Fibroblast of mammary gland (primary cell): ENCODE measurements at regions not wholly inside any gene's neighbourhood (a gene's known extent, or its start where the extent isn't known, plus 50 kb on each side); places are given as distances from the start of the nearest gene placed in this dataset.

Experiments
- DNase-seq: peaks from one replicate; pipeline ENCODE4 v3.0.0-alpha.2; 2010; ENCODE audit warnings: low read depth
- H3K4me3 ChIP-seq: 2 replicates; pipeline ENCODE4 v1.5.1; 2011; ENCODE audit warnings: low read depth, mild to moderate bottlenecking, low read length, moderate library complexity; ENCODE audit not compliant: control insufficient read depth
- CTCF ChIP-seq: conservative IDR thresholded peaks from 2 replicates; pipeline ENCODE4 v1.5.1; 2011; ENCODE audit warnings: low read depth, low read length, inconsistent platforms; ENCODE audit not compliant: control insufficient read depth, insufficient read depth

- DNase-seq: no peak
- TF ChIP-seq CTCF: no peak
These were observed 203.9 kb downstream of the PCSK1 start for GRCh38 chr5:96229188-96229587.

GRCh38 chr5:96228408-96228807 is 204.6 kb downstream of the PCSK1 start:
- DNase-seq: peak; percentile 65
- TF ChIP-seq CTCF: no peak

More at GRCh38 chr5:96229188-96229587, 203.9 kb downstream of the PCSK1 start:
- H3K4me3 ChIP-seq: no peak overlapping the region

GRCh38 chr5:96227957-96228356 is 205.1 kb downstream of the PCSK1 start:
- H3K4me3 ChIP-seq: no peak overlapping the region
- TF ChIP-seq CTCF: no peak
- no peak for DNase-seq

More at GRCh38 chr5:96228408-96228807, 204.6 kb downstream of the PCSK1 start:
- H3K4me3 ChIP-seq: no peak overlapping the region

GRCh38 chr5:96226941-96227552 is 206.0 kb downstream of the PCSK1 start:
- TF ChIP-seq CTCF: no peak
- DNase-seq: peak; percentile 97
- peak overlapping the region; percentile 12 for H3K4me3 ChIP-seq

- no peak for DNase-seq
- no peak overlapping the region for H3K4me3 ChIP-seq
- no peak for TF ChIP-seq CTCF
These were observed 210.9 kb downstream of the PCSK1 start for GRCh38 chr5:96222129-96222528.

GRCh38 chr5:96220610-96221390 is 212.2 kb downstream of the PCSK1 start:
- no peak for TF ChIP-seq CTCF
- peak; percentile 77 for DNase-seq

More at GRCh38 chr5:96220610-96221390, 212.2 kb downstream of the PCSK1 start:
- H3K4me3 ChIP-seq: no peak overlapping the region
